GM12872 (cell line): ENCODE measurements at regions not wholly inside any gene's neighbourhood (a gene's known extent, or its start where the extent isn't known, plus 50 kb on each side); places are given as distances from the start of the nearest gene placed in this dataset.

Experiments
- CTCF ChIP-seq: IDR thresholded peaks from 3 replicates; pipeline ENCODE4 v1.5.1; 2011; ENCODE audit warnings: low read depth, mild to moderate bottlenecking, low read length, moderate library complexity; ENCODE audit not compliant: insufficient read depth

GRCh38 chr12:81874586-81874985 lies 115.4 kb upstream of the PPFIA2 start:
- no peak for TF ChIP-seq CTCF

- TF ChIP-seq CTCF: no peak
Measured at GRCh38 chr12:81874166-81874565, 115.0 kb upstream of the PPFIA2 start.

- no peak for TF ChIP-seq CTCF
Measured at GRCh38 chr12:81872400-81872799, 113.2 kb upstream of the PPFIA2 start.

GRCh38 chr12:81866081-81866480 lies 106.9 kb upstream of the PPFIA2 start:
- TF ChIP-seq CTCF: no peak

- TF ChIP-seq CTCF: no peak
Measured at GRCh38 chr12:81863406-81863805, 104.3 kb upstream of the PPFIA2 start.

GRCh38 chr12:81859521-81859920 lies 100.4 kb upstream of the PPFIA2 start:
- TF ChIP-seq CTCF: no peak

- TF ChIP-seq CTCF: no peak
Measured at GRCh38 chr12:81843599-81843998, 84.4 kb upstream of the PPFIA2 start.

GRCh38 chr12:81835783-81836182 lies 76.6 kb upstream of the PPFIA2 start:
- TF ChIP-seq CTCF: no peak
